HEK293 (cell line): ENCODE measurements at regions not wholly inside any gene's neighbourhood (a gene's known extent, or its start where the extent isn't known, plus 50 kb on each side); places are given as distances from the start of the nearest gene placed in this dataset.

Experiments
- CTCF ChIA-PET: fragments of 350-600 bp; formaldehyde crosslinking; extraction: SDS; loops from one replicate; lab custom pipeline; 2021; ENCODE audit warnings: antibody characterized with exemption; lab: Yijun Ruan, JAX
- POLR2A ChIA-PET: fragments of 300-600 bp; formaldehyde crosslinking; extraction: SDS; loops from one replicate; lab custom pipeline; 2020; ENCODE audit warnings: antibody characterized with exemption, inconsistent platforms; lab: Yijun Ruan, JAX
- H3K27ac ChIP-seq: fragments of 200-500 bp; sonication (Bioruptor generic); 2 replicates; pipeline ENCODE4 v1.5.1; 2014; ENCODE audit warnings: low read depth, low read length, control low read depth, inconsistent platforms; ENCODE audit errors: extremely low read depth
- H3K36me3 ChIP-seq, 2 experiments: fragments of 200-500 bp in 1 of 2; sonication (Bioruptor generic) in 1 of 2; 1 replicate in 1 of 2; 2 replicates in 1 of 2; pipeline ENCODE4 v1.5.1; 2014 to 2017; ENCODE audit warnings: inconsistent platforms in 2 of 2, low read length in 2 of 2; ENCODE audit not compliant: control insufficient read depth in 2 of 2, insufficient read depth in 1 of 2
- H3K4me1 ChIP-seq: fragments of 200-500 bp; sonication (Bioruptor generic); 2 replicates; pipeline ENCODE4 v1.5.1; 2014; ENCODE audit warnings: mild to moderate bottlenecking, low read length, inconsistent platforms; ENCODE audit not compliant: control insufficient read depth, insufficient read depth
- H3K4me3 ChIP-seq: 2 replicates; pipeline ENCODE4 v1.5.1; 2011; ENCODE audit warnings: low read depth, mild to moderate bottlenecking, control low read depth, low read length, moderate library complexity
- H3K9me3 ChIP-seq: fragments of 200-500 bp; sonication (Bioruptor generic); 2 replicates; pipeline ENCODE4 v1.5.1; 2014; ENCODE audit warnings: low read depth, low read length, inconsistent platforms; ENCODE audit not compliant: control insufficient read depth, insufficient read depth
- EGR2 ChIP-seq: fragments of 450-650 bp; formaldehyde crosslinking; IDR thresholded peaks from 2 replicates; pipeline ENCODE4 v1.5.1; 2016; ENCODE audit warnings: low read depth, missing biosample characterization, missing genetic modification characterization
- KLF8 ChIP-seq: fragments of 450-650 bp; formaldehyde crosslinking; IDR thresholded peaks from 2 replicates; pipeline ENCODE4 v1.5.1; 2016; ENCODE audit warnings: missing biosample characterization, missing genetic modification characterization
- SALL2 ChIP-seq: fragments of 450-650 bp; formaldehyde crosslinking; IDR thresholded peaks from 2 replicates; pipeline ENCODE4 v1.5.0; 2017; ENCODE audit warnings: missing biosample characterization, mild to moderate bottlenecking, missing genetic modification characterization, borderline replicate concordance
- ZNF132 ChIP-seq: fragments of 450-650 bp; formaldehyde crosslinking; IDR thresholded peaks from 2 replicates; pipeline ENCODE4 v1.5.1; 2017; ENCODE audit warnings: missing biosample characterization, missing genetic modification characterization, borderline replicate concordance
- ZNF133 ChIP-seq: fragments of 450-650 bp; formaldehyde crosslinking; IDR thresholded peaks from 2 replicates; pipeline ENCODE4 v1.5.1; 2016; ENCODE audit warnings: missing biosample characterization, missing genetic modification characterization
- ZNF138 ChIP-seq: fragments of 450-650 bp; formaldehyde crosslinking; IDR thresholded peaks from 2 replicates; pipeline ENCODE4 v1.5.1; 2016; ENCODE audit warnings: missing biosample characterization, missing genetic modification characterization, borderline replicate concordance
- ZNF157 ChIP-seq: fragments of 450-650 bp; formaldehyde crosslinking; IDR thresholded peaks from 2 replicates; pipeline ENCODE4 v1.5.1; 2016; ENCODE audit warnings: missing biosample characterization, missing genetic modification characterization
- ZNF169 ChIP-seq: fragments of 450-650 bp; formaldehyde crosslinking; IDR thresholded peaks from 2 replicates; pipeline ENCODE4 v1.5.1; 2016; ENCODE audit warnings: missing biosample characterization, missing genetic modification characterization
- ZNF2 ChIP-seq: fragments of 450-650 bp; formaldehyde crosslinking; IDR thresholded peaks from 2 replicates; pipeline ENCODE4 v1.5.1; 2016; ENCODE audit warnings: missing biosample characterization, missing genetic modification characterization
- ZNF391 ChIP-seq: fragments of 450-650 bp; formaldehyde crosslinking; IDR thresholded peaks from 2 replicates; pipeline ENCODE4 v1.5.1; 2016; ENCODE audit warnings: low read depth, missing biosample characterization, missing genetic modification characterization, borderline replicate concordance
- ZNF423 ChIP-seq: fragments of 450-650 bp; formaldehyde crosslinking; IDR thresholded peaks from 2 replicates; pipeline ENCODE4 v1.5.1; 2016; ENCODE audit warnings: missing biosample characterization, missing genetic modification characterization
- ZNF544 ChIP-seq: fragments of 450-650 bp; formaldehyde crosslinking; IDR thresholded peaks from 2 replicates; pipeline ENCODE4 v1.5.0; 2017; ENCODE audit warnings: missing biosample characterization, missing genetic modification characterization
- ZNF558 ChIP-seq: fragments of 450-650 bp; formaldehyde crosslinking; IDR thresholded peaks from 2 replicates; pipeline ENCODE4 v1.5.1; 2016; ENCODE audit warnings: missing biosample characterization, missing genetic modification characterization
- ZNF837 ChIP-seq: fragments of 450-650 bp; formaldehyde crosslinking; IDR thresholded peaks from 2 replicates; pipeline ENCODE4 v1.5.1; 2016; ENCODE audit warnings: missing biosample characterization, missing genetic modification characterization
- TF ChIP-seq, protein P1 (sequence below): fragments of 450-650 bp; formaldehyde crosslinking; IDR thresholded peaks from 2 replicates; pipeline ENCODE4 v1.5.1; 2016; ENCODE audit warnings: missing biosample characterization, missing genetic modification characterization
- TF ChIP-seq, protein P2 (sequence below): fragments of 450-650 bp; IDR thresholded peaks from 2 replicates; pipeline ENCODE4 v1.5.1; 2018; ENCODE audit warnings: missing biosample characterization, mild to moderate bottlenecking, missing genetic modification characterization
- TF ChIP-seq, protein P3 (sequence below): fragments of 450-650 bp; formaldehyde crosslinking; IDR thresholded peaks from 2 replicates; pipeline ENCODE4 v1.5.1; 2017; ENCODE audit warnings: missing biosample characterization, missing genetic modification characterization
- TF ChIP-seq, protein P4 (sequence below): fragments of 450-650 bp; formaldehyde crosslinking; optimal IDR thresholded peaks from 2 replicates; pipeline ENCODE3; 2016; ENCODE audit warnings: missing biosample characterization, mild to moderate bottlenecking, missing genetic modification characterization
- TF ChIP-seq, protein P5 (sequence below): fragments of 450-650 bp; formaldehyde crosslinking; IDR thresholded peaks from 2 replicates; pipeline ENCODE4 v1.5.1; 2016; ENCODE audit warnings: missing biosample characterization, missing genetic modification characterization
- TF ChIP-seq, protein P6 (sequence below): fragments of 450-650 bp; formaldehyde crosslinking; IDR thresholded peaks from 2 replicates; pipeline ENCODE4 v1.5.0; 2017; ENCODE audit warnings: missing biosample characterization, missing genetic modification characterization, borderline replicate concordance

DNA sequence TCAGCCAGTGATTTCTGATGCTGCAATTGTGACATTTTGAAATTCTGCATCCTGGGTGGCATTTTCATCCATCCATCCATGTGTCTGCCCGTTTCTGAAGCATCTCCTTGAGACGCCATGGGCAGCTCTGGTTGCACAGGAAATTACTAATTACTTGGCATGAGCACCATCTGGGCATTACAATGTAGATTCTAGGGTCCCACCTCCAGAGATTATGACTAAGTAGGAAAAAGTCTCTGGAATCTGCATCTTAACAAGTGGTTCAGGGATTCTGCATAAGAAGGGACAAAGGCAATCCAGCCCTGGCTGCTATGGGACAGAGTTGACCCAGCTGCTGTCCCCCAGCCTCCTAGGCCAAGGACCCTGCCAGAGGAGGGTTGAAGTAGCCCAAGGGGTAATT, 65.3 kb downstream of the CUZD1 start:
- ChIA-PET CTCF (interaction anchor here (1.4 kb wide), 1 partner anchor 132 kb away, joined by 4 read pairs; no protein-coding TSS in a partner anchor), POLR2A (no interaction called here)
- Histone ChIP-seq H3K4me3 (no peak overlapping the region), H3K4me1 (no peaks in the 10 kb centered on the region), H3K27ac (no peak overlapping the region), H3K9me3 (no peaks in the 10 kb centered on the region), H3K36me3 (no peaks in the 10 kb centered on the region)
- TF ChIP-seq ZNF544 (tag by site-specific recombination) (no peak), ZNF133 (tag by site-specific recombination) (no peak), ZNF157 (no peak), SALL2 (no peak), ZNF391 (tag by site-specific recombination) (no peak), KLF8 (no peak), ZNF138 (tag by site-specific recombination) (no peak), ZNF837 (tag by site-specific recombination) (no peak), ZNF169 (tag by site-specific recombination) (no peak), ZNF558 (tag by site-specific recombination) (no peak), ZNF2 (tag by site-specific recombination) (no peak), EGR2 (tag by site-specific recombination) (no peak), ZNF132 (tag by site-specific recombination) (no peak), ZNF423 (tag by site-specific recombination) (no peak)
- TF ChIP-seq, protein P1, sequence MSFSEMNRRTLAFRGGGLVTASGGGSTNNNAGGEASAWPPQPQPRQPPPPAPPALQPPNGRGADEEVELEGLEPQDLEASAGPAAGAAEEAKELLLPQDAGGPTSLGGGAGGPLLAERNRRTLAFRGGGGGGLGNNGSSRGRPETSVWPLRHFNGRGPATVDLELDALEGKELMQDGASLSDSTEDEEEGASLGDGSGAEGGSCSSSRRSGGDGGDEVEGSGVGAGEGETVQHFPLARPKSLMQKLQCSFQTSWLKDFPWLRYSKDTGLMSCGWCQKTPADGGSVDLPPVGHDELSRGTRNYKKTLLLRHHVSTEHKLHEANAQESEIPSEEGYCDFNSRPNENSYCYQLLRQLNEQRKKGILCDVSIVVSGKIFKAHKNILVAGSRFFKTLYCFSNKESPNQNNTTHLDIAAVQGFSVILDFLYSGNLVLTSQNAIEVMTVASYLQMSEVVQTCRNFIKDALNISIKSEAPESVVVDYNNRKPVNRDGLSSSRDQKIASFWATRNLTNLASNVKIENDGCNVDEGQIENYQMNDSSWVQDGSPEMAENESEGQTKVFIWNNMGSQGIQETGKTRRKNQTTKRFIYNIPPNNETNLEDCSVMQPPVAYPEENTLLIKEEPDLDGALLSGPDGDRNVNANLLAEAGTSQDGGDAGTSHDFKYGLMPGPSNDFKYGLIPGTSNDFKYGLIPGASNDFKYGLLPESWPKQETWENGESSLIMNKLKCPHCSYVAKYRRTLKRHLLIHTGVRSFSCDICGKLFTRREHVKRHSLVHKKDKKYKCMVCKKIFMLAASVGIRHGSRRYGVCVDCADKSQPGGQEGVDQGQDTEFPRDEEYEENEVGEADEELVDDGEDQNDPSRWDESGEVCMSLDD (tag by site-specific recombination) = no peak
- TF ChIP-seq, protein P2, sequence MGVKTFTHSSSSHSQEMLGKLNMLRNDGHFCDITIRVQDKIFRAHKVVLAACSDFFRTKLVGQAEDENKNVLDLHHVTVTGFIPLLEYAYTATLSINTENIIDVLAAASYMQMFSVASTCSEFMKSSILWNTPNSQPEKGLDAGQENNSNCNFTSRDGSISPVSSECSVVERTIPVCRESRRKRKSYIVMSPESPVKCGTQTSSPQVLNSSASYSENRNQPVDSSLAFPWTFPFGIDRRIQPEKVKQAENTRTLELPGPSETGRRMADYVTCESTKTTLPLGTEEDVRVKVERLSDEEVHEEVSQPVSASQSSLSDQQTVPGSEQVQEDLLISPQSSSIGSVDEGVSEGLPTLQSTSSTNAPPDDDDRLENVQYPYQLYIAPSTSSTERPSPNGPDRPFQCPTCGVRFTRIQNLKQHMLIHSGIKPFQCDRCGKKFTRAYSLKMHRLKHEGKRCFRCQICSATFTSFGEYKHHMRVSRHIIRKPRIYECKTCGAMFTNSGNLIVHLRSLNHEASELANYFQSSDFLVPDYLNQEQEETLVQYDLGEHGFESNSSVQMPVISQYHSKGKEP = no peak
- TF ChIP-seq, protein P3, sequence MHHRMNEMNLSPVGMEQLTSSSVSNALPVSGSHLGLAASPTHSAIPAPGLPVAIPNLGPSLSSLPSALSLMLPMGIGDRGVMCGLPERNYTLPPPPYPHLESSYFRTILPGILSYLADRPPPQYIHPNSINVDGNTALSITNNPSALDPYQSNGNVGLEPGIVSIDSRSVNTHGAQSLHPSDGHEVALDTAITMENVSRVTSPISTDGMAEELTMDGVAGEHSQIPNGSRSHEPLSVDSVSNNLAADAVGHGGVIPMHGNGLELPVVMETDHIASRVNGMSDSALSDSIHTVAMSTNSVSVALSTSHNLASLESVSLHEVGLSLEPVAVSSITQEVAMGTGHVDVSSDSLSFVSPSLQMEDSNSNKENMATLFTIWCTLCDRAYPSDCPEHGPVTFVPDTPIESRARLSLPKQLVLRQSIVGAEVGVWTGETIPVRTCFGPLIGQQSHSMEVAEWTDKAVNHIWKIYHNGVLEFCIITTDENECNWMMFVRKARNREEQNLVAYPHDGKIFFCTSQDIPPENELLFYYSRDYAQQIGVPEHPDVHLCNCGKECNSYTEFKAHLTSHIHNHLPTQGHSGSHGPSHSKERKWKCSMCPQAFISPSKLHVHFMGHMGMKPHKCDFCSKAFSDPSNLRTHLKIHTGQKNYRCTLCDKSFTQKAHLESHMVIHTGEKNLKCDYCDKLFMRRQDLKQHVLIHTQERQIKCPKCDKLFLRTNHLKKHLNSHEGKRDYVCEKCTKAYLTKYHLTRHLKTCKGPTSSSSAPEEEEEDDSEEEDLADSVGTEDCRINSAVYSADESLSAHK = no peak
- TF ChIP-seq, protein P4, sequence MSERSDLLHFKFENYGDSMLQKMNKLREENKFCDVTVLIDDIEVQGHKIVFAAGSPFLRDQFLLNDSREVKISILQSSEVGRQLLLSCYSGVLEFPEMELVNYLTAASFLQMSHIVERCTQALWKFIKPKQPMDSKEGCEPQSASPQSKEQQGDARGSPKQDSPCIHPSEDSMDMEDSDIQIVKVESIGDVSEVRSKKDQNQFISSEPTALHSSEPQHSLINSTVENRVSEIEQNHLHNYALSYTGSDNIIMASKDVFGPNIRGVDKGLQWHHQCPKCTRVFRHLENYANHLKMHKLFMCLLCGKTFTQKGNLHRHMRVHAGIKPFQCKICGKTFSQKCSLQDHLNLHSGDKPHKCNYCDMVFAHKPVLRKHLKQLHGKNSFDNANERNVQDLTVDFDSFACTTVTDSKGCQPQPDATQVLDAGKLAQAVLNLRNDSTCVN (tag by site-specific recombination) = no peak
- TF ChIP-seq, protein P5, sequence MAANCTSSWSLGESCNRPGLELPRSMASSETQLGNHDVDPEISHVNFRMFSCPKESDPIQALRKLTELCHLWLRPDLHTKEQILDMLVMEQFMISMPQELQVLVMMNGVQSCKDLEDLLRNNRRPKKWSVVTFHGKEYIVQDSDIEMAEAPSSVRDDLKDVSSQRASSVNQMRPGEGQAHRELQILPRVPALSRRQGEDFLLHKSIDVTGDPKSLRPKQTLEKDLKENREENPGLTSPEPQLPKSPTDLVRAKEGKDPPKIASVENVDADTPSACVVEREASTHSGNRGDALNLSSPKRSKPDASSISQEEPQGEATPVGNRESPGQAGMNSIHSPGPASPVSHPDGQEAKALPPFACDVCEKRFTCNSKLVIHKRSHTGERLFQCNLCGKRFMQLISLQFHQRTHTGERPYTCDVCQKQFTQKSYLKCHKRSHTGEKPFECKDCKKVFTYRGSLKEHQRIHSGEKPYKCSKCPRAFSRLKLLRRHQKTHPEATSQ (tag by site-specific recombination) = no peak
- TF ChIP-seq, protein P6, sequence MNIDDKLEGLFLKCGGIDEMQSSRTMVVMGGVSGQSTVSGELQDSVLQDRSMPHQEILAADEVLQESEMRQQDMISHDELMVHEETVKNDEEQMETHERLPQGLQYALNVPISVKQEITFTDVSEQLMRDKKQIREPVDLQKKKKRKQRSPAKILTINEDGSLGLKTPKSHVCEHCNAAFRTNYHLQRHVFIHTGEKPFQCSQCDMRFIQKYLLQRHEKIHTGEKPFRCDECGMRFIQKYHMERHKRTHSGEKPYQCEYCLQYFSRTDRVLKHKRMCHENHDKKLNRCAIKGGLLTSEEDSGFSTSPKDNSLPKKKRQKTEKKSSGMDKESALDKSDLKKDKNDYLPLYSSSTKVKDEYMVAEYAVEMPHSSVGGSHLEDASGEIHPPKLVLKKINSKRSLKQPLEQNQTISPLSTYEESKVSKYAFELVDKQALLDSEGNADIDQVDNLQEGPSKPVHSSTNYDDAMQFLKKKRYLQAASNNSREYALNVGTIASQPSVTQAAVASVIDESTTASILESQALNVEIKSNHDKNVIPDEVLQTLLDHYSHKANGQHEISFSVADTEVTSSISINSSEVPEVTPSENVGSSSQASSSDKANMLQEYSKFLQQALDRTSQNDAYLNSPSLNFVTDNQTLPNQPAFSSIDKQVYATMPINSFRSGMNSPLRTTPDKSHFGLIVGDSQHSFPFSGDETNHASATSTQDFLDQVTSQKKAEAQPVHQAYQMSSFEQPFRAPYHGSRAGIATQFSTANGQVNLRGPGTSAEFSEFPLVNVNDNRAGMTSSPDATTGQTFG = no peak
